ENCODE measurements at regions not wholly inside any gene's neighbourhood (a gene's known extent, or its start where the extent isn't known, plus 50 kb on each side); places are given as distances from the start of the nearest gene placed in this dataset.

DNA sequence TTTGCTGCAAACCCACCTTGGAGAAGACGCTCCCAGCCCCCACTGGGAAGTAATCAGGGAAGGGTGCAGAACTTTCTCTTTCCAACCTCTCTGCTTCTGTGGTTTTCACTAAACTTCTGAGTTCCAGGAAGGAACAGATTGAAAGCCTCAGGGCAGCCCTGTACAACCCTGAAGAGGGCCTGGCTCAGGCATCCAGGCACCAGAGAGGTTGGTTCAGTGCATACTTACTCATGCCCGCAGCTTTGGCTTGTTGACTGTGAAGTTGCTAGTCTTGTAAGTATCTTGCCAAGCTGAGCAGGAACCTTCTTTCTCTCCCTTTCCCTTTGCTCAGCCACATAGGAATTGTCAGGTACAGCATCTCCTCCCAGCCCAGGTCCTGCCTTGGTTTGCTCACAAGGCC is 272.2 kb upstream of the FOXQ1 start:
- Mint-ChIP-seq H3K9me3 (ENCODE audit: unreplicated experiment) (no peaks in the 10 kb centered on the region), H3K36me3 (ENCODE audit: unreplicated experiment) (no peaks in the 10 kb centered on the region), H3K27me3 (ENCODE audit: unreplicated experiment) (peaks cover 37% of the 10 kb centered on the region), H3K27ac (ENCODE audit: unreplicated experiment) (no peak overlapping the region), H3K4me1 (ENCODE audit: unreplicated experiment) (no peaks in the 10 kb centered on the region), H3K4me3 (ENCODE audit: unreplicated experiment) (no peak overlapping the region)
- TF ChIP-seq, protein P1, sequence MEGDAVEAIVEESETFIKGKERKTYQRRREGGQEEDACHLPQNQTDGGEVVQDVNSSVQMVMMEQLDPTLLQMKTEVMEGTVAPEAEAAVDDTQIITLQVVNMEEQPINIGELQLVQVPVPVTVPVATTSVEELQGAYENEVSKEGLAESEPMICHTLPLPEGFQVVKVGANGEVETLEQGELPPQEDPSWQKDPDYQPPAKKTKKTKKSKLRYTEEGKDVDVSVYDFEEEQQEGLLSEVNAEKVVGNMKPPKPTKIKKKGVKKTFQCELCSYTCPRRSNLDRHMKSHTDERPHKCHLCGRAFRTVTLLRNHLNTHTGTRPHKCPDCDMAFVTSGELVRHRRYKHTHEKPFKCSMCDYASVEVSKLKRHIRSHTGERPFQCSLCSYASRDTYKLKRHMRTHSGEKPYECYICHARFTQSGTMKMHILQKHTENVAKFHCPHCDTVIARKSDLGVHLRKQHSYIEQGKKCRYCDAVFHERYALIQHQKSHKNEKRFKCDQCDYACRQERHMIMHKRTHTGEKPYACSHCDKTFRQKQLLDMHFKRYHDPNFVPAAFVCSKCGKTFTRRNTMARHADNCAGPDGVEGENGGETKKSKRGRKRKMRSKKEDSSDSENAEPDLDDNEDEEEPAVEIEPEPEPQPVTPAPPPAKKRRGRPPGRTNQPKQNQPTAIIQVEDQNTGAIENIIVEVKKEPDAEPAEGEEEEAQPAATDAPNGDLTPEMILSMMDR (IDR thresholded peaks at IDR 0.05): no peak
- peak; percentile 36 for DNase-seq (ENCODE audit: extremely low spot score, unreplicated experiment)

DNA sequence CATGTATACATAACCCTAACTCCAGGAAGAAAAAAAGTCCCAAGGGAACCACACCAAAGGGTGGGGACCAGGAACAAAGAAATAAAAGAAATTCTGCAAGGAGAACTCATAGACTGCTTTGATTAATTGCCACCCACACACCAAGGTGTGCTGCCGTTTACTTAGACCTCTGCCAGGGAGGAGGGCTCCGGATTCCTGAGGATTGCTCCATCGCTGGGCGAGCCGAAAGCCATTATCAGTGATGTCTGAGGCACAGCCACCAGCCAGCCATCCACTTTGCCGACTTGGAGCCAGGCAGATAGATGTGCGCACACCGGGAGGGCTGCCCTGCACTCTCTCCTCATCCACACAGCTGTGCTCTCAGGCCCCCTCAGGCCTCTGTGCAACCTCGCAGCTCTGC is 272.7 kb upstream of the FOXQ1 start:
- TF ChIP-seq, protein P1 (IDR thresholded peaks at IDR 0.05): no peak
- H3K27ac Mint-ChIP-seq (ENCODE audit: unreplicated experiment): no peak overlapping the region
- no peaks in the 10 kb centered on the region for H3K9me3 Mint-ChIP-seq (ENCODE audit: unreplicated experiment)
- no peak for DNase-seq (ENCODE audit: extremely low spot score, unreplicated experiment)
- H3K36me3 Mint-ChIP-seq (ENCODE audit: unreplicated experiment): no peaks in the 10 kb centered on the region
- H3K4me3 Mint-ChIP-seq (ENCODE audit: unreplicated experiment): no peak overlapping the region
- no peaks in the 10 kb centered on the region for H3K4me1 Mint-ChIP-seq (ENCODE audit: unreplicated experiment)
- peaks cover 37% of the 10 kb centered on the region for H3K27me3 Mint-ChIP-seq (ENCODE audit: unreplicated experiment)

DNA sequence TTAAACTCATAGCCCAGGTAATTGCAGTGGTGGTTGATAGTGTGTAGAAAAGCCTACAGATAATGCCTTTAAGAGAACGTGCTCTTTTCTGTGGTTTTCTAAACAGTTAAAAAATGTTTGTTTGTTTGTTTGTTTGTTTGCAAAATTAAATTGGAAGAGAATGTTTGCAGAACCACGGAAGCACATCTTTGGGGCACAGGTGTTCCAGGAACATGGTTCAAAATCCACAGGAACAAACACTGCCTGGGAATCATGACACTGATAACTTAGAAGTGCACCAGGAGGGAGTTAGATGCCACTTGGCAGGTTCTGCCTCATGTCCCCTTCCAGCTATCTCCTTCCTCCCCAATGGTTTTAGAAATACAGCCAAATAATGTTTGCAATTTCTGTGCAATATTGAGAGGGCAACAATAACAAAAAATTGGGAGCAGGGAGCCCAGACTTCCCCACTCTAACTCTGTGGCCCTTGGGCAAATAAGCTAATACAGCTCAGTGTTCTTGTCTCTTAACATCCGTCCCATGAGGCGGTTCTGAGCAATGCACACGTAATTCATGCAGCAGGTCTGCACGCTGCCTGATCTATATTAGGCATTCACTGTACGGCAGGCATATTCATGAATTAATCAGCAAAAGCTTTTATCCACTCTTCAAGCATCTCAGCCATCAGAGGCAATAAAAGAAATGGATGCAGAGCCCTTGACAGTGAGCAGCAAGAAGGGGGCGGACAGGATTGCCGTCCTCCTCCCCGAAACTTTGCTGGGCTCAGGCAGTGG is 274.3 kb upstream of the FOXQ1 start:
- H3K36me3 Mint-ChIP-seq (ENCODE audit: unreplicated experiment): no peaks in the 10 kb centered on the region
- TF ChIP-seq, protein P1 (IDR thresholded peaks at IDR 0.05): no peak
- no peaks in the 10 kb centered on the region for H3K4me1 Mint-ChIP-seq (ENCODE audit: unreplicated experiment)
- H3K9me3 Mint-ChIP-seq (ENCODE audit: unreplicated experiment): no peaks in the 10 kb centered on the region
- H3K27ac Mint-ChIP-seq (ENCODE audit: unreplicated experiment): no peak overlapping the region
- no peak overlapping the region for H3K4me3 Mint-ChIP-seq (ENCODE audit: unreplicated experiment)
- H3K27me3 Mint-ChIP-seq (ENCODE audit: unreplicated experiment): peaks cover 35% of the 10 kb centered on the region
- no peak for DNase-seq (ENCODE audit: extremely low spot score, unreplicated experiment)

DNA sequence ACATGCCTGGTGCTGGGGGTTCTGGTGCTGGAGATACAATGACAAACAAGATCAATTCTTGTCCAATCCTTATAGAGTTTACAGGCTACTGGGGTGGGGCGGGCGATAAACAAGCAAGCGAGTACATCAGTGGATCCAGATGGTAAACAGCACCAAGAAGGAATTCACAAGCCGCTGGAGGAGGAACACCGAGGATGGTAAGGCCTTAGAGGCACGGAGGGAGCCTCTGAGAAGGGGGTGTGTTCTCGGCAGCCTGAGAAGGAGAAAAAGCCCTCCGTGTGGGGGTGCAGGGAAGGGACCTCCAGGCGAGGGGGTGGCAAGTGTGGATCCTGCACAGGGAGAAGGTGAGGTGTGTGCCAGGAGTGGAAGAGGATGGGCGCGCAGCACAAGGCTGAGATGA is 276.5 kb upstream of the FOXQ1 start:
- H3K9me3 Mint-ChIP-seq (ENCODE audit: unreplicated experiment): peaks cover 6% of the 10 kb centered on the region
- no peak overlapping the region for H3K4me3 Mint-ChIP-seq (ENCODE audit: unreplicated experiment)
- TF ChIP-seq, protein P1 (IDR thresholded peaks at IDR 0.05): no peak
- peaks cover 25% of the 10 kb centered on the region for H3K27me3 Mint-ChIP-seq (ENCODE audit: unreplicated experiment)
- H3K4me1 Mint-ChIP-seq (ENCODE audit: unreplicated experiment): no peaks in the 10 kb centered on the region
- H3K27ac Mint-ChIP-seq (ENCODE audit: unreplicated experiment): no peak overlapping the region
- DNase-seq (ENCODE audit: extremely low spot score, unreplicated experiment): peak; percentile 73
- H3K36me3 Mint-ChIP-seq (ENCODE audit: unreplicated experiment): no peaks in the 10 kb centered on the region

DNA sequence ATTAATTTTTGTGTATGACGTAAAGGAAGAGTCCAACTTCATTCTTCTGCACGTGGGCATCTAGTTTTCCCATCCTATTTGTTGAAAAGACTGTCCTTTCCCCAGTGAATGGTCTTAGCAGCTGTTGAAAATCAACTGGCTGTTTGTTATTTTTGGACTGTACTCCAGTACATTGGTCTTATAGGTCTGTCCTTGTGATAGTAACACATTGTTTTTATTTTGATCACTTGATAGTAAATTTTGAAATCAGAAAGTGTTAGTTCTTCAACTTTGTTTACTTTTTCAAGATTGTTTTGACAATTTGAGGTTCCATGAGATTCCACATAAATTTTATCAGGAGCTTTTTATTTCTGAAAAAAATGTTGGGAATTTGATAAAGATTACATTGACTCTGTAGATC is 280.2 kb upstream of the FOXQ1 start:
- H3K4me3 Mint-ChIP-seq (ENCODE audit: unreplicated experiment): no peak overlapping the region
- no peaks in the 10 kb centered on the region for H3K36me3 Mint-ChIP-seq (ENCODE audit: unreplicated experiment)
- H3K27ac Mint-ChIP-seq (ENCODE audit: unreplicated experiment): no peak overlapping the region
- peaks cover 16% of the 10 kb centered on the region for H3K9me3 Mint-ChIP-seq (ENCODE audit: unreplicated experiment)
- no peak for DNase-seq (ENCODE audit: extremely low spot score, unreplicated experiment)
- TF ChIP-seq, protein P1 (IDR thresholded peaks at IDR 0.05): no peak
- H3K27me3 Mint-ChIP-seq (ENCODE audit: unreplicated experiment): peaks cover 11% of the 10 kb centered on the region
- peaks cover 2% of the 10 kb centered on the region for H3K4me1 Mint-ChIP-seq (ENCODE audit: unreplicated experiment)

All from osteocyte (in vitro differentiated cells).